HUDEP-2 (cell line): ENCODE measurements at regions not wholly inside any gene's neighbourhood (a gene's known extent, or its start where the extent isn't known, plus 50 kb on each side); places are given as distances from the start of the nearest gene placed in this dataset.

Experiments used
- DNase-seq, 76 experiments: peaks; one replicate each; lab custom pipeline; 2025; ENCODE audit not compliant: unreplicated experiment in 76 of 76; lab: John Stamatoyannopoulos, UW

DNA sequence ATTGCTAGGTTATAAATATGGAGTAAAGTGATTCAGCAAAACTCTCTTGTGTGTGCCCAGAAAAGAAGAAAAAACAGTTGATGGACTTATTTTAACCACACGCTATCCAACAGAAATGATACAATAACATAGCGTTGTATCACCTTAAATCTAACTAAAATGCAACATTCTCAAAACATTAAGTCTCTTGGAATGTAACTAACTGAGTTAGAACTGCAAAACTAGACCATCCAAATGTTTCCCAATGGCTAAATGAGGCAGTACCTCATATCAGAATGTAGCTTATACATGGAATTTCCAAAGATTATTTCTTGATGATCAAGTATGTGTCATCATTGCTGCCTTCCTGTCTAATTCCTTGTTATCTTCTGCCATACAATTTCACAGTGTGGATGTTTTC lies 187.9 kb downstream of the CNTN3 start:
- no peak for DNase-seq

- no peak for DNase-seq
Measured at GRCh38 chr3:74423867-74424266, 190.6 kb downstream of the CNTN3 start.

GRCh38 chr3:74420538-74421124 lies 193.8 kb downstream of the CNTN3 start:
- no peak for DNase-seq

DNA sequence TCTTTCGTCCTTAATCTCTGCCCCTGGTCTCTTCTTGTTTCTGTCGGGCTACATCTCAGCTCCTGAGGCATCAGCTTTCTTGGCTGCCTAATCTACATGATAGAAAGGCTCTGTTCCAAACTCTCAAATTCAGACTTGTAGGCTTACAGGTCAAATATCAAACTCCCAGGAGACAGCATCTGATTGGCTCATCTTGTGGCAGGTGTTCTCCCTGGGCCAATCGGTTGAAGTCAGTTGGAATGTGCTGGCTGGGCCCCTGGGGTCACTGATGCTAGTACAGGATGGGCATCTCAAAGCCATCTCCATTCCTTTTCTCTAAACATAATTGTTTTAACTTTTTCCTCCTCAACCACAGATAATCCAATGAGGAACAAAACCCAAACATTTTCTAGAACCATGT lies 198.7 kb downstream of the CNTN3 start:
- DNase-seq, result no peak

DNA sequence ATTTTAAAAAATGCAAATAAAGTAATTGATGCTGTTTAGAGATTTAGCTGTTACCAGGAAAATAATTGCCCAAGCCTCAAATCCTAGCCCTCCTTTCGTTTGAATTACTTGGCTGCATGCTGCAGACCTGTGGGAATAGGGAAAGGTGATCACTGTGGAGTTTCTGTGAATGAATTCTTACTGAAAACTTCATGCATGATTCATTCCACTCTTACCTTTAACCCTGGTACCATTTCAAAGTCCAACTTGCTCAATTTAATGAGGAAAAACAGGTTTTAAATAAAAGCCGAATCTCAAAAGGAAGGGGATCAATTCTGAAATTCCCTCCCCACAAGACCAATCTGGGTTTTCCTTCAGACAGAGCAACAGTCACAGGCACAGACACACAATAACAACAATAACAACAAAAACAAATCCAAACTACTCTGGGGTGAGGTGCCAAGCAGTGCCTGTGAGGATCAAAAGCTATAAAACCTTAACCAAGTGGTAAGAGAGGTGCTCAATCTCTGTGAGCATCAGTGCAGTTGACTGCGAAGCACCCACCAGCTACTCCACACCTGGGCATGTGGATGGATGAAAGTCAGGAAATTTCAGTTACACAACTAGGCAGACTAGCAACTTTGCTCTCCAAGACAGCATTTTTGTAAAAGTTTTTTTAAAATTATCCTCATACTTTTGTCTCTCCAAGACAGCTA lies 200.8 kb downstream of the CNTN3 start:
- no peak for DNase-seq

- DNase-seq, result no peak
Measured at GRCh38 chr3:74410276-74410941, 204.1 kb downstream of the CNTN3 start.

DNA sequence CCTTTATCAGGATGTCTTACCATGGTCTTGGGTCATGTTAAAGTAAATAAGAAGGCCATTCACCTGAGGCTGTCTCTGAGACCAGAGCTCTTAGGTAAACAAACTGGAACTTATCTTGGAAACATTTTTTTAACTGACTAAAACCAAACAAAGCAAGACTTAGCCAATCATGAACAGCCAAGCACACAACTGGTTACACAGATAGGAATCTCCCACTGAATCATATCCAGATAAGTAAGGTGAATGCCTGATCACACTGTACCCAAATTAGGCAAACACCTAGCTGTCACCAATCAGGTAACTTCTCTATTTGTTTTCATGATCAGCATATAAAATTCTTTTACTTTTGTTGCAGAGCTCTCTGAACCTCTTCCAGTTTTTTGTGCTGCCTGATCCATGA lies 205.4 kb downstream of the CNTN3 start:
- DNase-seq, result no peak

GRCh38 chr3:74403307-74403706 lies 211.2 kb downstream of the CNTN3 start:
- DNase-seq, result no peak

GRCh38 chr3:74402821-74403220 lies 211.6 kb downstream of the CNTN3 start:
- no peak for DNase-seq

- no peak for DNase-seq
Measured at GRCh38 chr3:74393426-74393825, 221.0 kb downstream of the CNTN3 start.

DNA sequence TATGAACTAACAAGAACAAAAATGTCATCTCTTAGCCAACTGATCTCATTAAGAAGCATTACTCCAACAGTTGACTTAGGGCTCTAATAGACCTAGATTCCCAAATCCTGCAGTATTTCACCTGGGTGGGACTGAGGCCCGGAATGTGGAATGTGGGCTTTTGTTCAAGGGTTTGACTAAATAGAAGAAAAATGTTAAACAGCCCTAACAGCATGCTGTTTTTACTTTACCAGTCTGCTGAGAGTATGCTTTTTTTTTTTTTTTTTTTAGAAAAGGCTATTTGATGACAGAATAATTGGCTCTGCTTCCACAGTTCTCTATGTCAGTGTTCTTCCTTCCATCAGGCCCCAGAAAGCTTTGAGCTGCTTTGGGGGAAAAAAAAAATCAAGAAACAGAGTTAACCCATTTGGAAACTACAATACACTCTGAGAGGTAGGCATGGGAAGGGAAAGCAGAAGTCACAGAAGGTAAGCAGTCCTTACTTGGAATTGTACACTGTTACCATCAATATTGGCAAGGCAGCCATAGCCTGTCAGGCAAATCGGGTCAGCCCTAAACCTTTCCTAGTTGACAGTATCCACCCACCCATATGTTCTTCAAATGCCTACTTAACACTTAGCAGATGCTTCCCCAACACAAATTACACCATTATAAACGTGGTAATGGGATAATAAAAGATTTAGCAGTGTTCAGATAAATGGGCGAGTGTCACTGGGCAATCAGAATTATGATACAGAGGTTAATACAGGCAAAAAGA lies 224.2 kb downstream of the CNTN3 start:
- no peak for DNase-seq

DNA sequence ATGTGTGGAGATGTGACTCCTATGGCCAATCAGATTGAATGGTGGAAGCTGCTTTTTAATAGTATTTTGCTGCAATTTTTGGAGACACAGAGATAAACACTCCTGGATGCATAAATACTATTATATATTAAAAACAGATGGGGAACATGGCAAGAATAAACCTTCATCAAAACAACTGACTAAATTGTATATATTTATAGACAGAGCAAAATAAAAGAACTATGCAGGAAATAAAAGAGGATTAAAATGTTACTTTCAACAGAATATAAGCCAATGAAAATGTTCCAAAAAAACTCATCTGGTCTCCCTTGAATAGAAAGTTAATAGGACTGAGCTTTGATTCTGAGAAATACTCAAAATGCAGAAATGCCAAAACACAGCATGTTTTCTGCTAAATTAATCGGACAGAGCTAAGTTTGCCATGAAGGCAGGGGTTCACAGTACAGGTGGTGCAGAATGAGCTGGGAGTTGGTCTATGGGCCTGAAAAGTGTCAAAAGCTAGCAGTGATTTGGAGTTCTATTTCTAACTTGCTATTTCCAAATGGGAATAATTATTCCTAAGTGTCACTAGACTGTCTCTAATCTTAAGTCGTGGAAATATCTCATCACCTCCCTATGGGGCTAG lies 227.2 kb downstream of the CNTN3 start:
- no peak for DNase-seq

- no peak for DNase-seq
Measured at GRCh38 chr3:74384159-74384558, 230.3 kb downstream of the CNTN3 start.

- DNase-seq, result no peak
Measured at GRCh38 chr3:74377669-74378068, 236.8 kb downstream of the CNTN3 start.

- DNase-seq, result peak in 1 of 76 experiments; percentile 1
Measured at GRCh38 chr3:74376323-74376722, 238.1 kb downstream of the CNTN3 start.

- no peak for DNase-seq
Measured at GRCh38 chr3:74375653-74376052, 238.8 kb downstream of the CNTN3 start.

DNA sequence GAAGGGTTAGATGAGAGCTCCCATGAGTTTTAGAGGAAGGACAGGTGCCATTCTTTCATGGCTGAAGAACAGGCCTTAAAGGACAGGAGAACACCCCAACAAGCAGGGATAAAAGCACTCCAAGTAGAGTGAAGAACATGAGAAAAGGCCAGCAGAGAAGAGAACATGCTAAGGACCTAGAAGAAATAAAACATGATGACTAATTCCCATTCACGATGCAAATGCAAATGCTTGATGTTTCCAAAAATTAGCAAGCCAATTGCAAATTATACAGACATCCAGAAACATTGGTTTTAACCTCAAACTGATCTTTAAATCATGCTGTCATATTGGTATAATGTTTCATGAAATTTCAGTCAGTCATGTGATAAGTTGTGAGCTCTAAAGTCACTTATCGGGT lies 241.7 kb downstream of the CNTN3 start:
- no peak for DNase-seq

DNA sequence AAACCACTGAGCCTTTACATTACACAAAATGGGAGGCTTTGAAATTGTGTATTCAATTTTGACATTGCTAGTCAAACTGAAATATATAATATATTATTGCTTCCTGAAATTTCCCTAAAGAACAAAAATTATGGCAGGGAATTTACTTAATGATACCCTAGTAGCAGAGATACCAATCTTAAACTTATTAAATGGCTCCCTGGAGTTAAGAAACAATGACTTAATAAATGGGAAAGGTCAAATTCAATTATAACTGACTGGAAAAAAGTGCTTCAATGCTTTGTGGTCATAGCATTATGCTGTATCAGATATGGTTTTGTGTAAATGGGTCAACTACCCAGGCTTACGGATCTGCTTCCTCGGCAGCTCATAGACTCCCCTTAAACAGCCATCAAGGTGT lies 244.1 kb downstream of the CNTN3 start:
- no peak for DNase-seq

DNA sequence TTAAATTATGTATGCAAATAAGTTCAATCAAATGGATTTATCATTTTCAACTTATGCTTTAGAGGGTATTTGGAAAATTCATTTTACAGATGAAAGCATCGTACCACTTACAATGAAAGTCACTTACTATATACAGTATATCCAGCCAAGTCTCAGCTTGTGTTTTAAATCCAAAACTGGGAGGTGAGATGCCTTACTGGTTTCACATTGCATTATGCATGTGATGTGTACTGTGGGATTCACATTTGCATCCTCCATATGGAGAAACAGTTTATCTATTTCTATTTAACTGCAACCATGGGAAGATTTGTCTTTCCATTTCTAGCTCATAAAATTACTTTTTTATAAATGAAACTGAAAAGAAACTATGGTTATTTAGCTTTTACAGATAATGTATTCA lies 248.1 kb downstream of the CNTN3 start:
- no peak for DNase-seq

DNA sequence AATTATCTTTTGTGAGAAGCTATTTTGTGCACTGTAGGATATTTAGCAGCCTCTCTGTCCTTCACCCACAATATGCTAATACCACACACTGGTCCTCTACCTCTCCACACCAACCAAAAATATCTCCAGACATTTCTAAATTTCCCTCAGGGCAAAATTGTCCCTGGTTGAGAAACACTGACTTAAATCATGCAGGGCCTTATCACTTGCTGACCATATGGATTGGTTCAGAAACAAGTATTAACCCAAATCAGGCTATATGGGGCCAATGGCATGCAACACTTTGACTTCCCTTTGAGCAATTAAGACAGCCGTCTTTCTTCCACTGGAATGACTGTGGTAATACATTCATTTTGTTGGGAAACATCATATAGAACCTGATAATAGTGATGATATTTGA lies 251.1 kb downstream of the CNTN3 start:
- DNase-seq, result no peak

GRCh38 chr3:74360406-74360805 lies 254.1 kb downstream of the CNTN3 start:
- no peak for DNase-seq
